Pancreas (tissue), 10 donors: ENCODE measurements at regions not wholly inside any gene's neighbourhood (a gene's known extent, or its start where the extent isn't known, plus 50 kb on each side); places are given as distances from the start of the nearest gene placed in this dataset.

Source experiments
- ATAC-seq, 4 donors: fragments of 200-7000 bp; cut with Tn5 transposase; one replicate each; pipeline versions ENCODE4 v1.8.0 to v1.9.1; 2020; ENCODE audit warnings: mild to moderate bottlenecking in 4 of 4, moderate library complexity in 4 of 4
- DNase-seq, 6 donors: peaks; one replicate each; pipeline ENCODE4 v3.0.0-alpha.2; 2020
- FAIRE-seq: peaks from 2 replicates; lab custom pipeline; 2012; peaks lifted over from hg19 to GRCh38; lab: Jason Lieb, UNC
- H3K27ac ChIP-seq, 4 donors: fragments of 200-600 bp; sonication (generic); 1 replicate in 3 of 4; 2 replicates in 1 of 4; pipeline versions ENCODE4 v1.5.0 to v1.8.0; 2020
- H3K27me3 ChIP-seq, 4 donors: fragments of 200-600 bp; one replicate each; pipeline ENCODE4 v1.8.0; 2021
- H3K36me3 ChIP-seq, 3 donors: fragments of 200-600 bp; sonication (generic) in 1 of 3; one replicate each; pipeline versions ENCODE4 v1.5.0 to v1.8.0; 2020 to 2021
- H3K4me1 ChIP-seq, 3 donors: fragments of 200-600 bp; one replicate each; pipeline ENCODE4 v1.8.0; 2021
- H3K4me3 ChIP-seq, 4 donors: fragments of 200-600 bp; sonication (generic) in 2 of 4; one replicate each; pipeline versions ENCODE4 v1.5.0 to v1.8.0; 2020 to 2021
- H3K9me3 ChIP-seq, 4 donors: fragments of 200-600 bp; one replicate each; pipeline ENCODE4 v1.8.0; 2021
- WGBS, 2 donors: extraction: QIAGEN DNeasy Blood & Tissue Kit; methylation state at CpG; one replicate each; pipeline ENCODE4 v1.1.7; 2013; 5-methylcytosine and 5-hydroxymethylcytosine counted together
- intact Hi-C, 3 donors: fragments of 100-400 bp; cut with DNase I; formaldehyde crosslinking; loops; one replicate each; pipeline versions ENCODE4 v1.11.1 to v1.14.2; 2022
- TF ChIP-seq, protein P1 (sequence below), 4 donors: fragments of 200-600 bp; sonication (generic) in 3 of 4; IDR thresholded peaks; one replicate each; pipeline versions ENCODE4 v1.5.0 to v1.8.0; 2021; ENCODE audit warnings: antibody characterized with exemption in 4 of 4
- donor health status: healthy with polysubstance abuse.
- donor health status: DM: no; HTN: no; CAD: no; lungs with moderate emphysema.
- donor health status: DM: no; HTN: no; CAD: no.
- donor health status: control.
- donor health status: control.
- donor health status: Bipolar disorder and iron deficiency.
- donor health status: DM: yes; HTN: yes; CAD: no.
- donor health status: DM: no; HTN: no; CAD: no.
- donor health status: DM: no; HTN: no; CAD: no.
- donor health status: DM: yes; HTN: yes; CAD: no.

DNA sequence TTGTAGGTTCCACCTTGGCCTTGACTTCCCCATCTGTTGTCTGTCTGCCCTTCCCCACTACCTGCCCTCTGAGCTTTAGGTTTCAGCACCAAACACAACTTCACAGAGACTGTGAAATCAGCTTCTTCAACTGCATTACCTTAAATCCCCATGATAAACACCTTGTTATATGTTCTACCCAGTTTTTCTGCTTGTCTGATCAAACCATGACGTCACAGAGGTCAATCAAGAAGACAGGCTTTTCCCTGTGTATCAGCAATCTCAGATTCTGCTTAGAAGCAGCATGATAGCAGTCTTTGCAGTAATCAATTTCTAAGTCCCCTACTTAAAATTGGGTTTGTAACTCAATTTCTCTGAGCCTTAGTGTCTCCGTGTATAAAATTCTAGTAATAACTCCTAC lies 175.0 kb downstream of the PLK2 start:
- FAIRE-seq (no peak), ATAC-seq (no peak), DNase-seq (no peak)
- intact Hi-C loops: no loop called here
- TF ChIP-seq, protein P1, sequence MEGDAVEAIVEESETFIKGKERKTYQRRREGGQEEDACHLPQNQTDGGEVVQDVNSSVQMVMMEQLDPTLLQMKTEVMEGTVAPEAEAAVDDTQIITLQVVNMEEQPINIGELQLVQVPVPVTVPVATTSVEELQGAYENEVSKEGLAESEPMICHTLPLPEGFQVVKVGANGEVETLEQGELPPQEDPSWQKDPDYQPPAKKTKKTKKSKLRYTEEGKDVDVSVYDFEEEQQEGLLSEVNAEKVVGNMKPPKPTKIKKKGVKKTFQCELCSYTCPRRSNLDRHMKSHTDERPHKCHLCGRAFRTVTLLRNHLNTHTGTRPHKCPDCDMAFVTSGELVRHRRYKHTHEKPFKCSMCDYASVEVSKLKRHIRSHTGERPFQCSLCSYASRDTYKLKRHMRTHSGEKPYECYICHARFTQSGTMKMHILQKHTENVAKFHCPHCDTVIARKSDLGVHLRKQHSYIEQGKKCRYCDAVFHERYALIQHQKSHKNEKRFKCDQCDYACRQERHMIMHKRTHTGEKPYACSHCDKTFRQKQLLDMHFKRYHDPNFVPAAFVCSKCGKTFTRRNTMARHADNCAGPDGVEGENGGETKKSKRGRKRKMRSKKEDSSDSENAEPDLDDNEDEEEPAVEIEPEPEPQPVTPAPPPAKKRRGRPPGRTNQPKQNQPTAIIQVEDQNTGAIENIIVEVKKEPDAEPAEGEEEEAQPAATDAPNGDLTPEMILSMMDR (IDR thresholded peaks at IDR 0.05): no peak
- no peaks in the 10 kb centered on the region for H3K27me3 ChIP-seq
- no peak overlapping the region for H3K4me3 ChIP-seq
- WGBS, 2 donors: 71 to 77% methylated on average over 2 of the region's 2 CpGs
- H3K36me3 ChIP-seq: no peaks in the 10 kb centered on the region
- no peaks in the 10 kb centered on the region for H3K9me3 ChIP-seq
- no peak overlapping the region for H3K27ac ChIP-seq
- no peaks in the 10 kb centered on the region for H3K4me1 ChIP-seq

DNA sequence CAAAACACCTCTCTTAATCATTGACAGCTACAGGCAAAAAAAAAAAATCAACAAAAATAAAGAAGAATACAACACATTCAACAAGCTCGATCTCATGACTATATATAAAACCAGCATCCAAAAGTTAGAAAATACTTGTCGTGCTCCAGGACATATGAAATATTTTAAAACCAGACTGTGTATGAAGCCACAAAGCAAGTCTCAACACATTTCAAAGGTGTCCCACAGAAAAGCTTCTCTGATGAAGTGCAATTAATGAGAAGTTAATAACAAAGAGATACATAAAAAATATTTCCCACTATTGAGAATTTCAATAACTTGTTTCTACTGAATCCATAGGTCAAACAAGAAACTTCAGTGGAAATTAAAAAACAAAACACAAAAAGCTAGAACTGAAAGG lies 178.7 kb downstream of the PLK2 start:
- no peak for FAIRE-seq
- Histone ChIP-seq H3K27me3 (no peaks in the 10 kb centered on the region), H3K27ac (no peak overlapping the region), H3K9me3 (no peaks in the 10 kb centered on the region), H3K4me1 (no peaks in the 10 kb centered on the region), H3K4me3 (no peak overlapping the region), H3K36me3 (no peaks in the 10 kb centered on the region)
- DNase-seq: no peak
- TF ChIP-seq, protein P1 (IDR thresholded peaks at IDR 0.05): no peak
- intact Hi-C loops: no loop called here
- 79 to 85% methylated on average over 2 of the region's 2 CpGs for whole genome bisulfite sequencing, 2 donors
- no peak for ATAC-seq

DNA sequence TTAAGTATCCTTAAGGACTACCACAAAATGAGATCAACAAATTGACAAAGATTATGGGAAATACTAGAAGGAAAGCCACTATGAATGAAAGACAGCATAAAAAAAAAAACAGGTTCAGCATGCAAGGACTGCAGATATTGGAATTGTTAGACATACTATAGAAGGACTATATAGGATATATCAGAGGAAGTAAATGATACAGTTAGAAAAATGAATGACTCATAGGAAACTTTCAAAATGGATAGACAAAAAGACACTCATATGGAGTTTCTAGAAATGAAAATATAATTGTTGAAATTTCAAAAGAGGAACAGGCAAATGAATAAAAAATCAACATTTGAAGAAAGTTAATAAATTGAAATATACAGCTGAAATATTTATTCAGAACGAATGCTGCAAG lies 180.6 kb downstream of the PLK2 start:
- ATAC-seq (no peak), FAIRE-seq (no peak), DNase-seq (no peak)
- WGBS, 2 donors: 75 to 80% methylated on average over 1 of the region's 1 CpG
- TF ChIP-seq, protein P1 (IDR thresholded peaks at IDR 0.05): no peak
- no peaks in the 10 kb centered on the region for H3K9me3 ChIP-seq
- H3K4me3 ChIP-seq: no peak overlapping the region
- intact Hi-C loops: no loop called here
- H3K27me3 ChIP-seq: no peaks in the 10 kb centered on the region
- H3K36me3 ChIP-seq: no peaks in the 10 kb centered on the region
- no peak overlapping the region for H3K27ac ChIP-seq
- H3K4me1 ChIP-seq: no peaks in the 10 kb centered on the region

DNA sequence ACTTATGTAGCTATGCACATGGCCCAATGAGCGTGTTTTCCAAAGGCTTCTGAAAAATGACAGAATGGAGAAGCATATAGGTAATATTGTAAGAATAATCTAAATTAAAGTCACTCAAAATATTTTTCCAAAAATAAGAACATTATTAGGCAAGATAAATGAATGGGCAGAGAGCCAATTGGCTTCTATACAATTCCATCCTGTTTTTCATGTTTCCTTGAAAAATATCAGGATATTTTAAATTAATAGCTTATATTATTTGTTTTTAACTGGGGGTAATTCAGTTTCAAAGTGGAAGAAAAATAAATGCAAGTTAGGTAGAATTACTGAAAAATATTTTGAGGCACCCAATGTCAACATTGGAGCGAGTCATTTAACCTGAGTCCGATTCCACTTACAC lies 183.5 kb downstream of the PLK2 start:
- H3K9me3 ChIP-seq: no peaks in the 10 kb centered on the region
- no peak overlapping the region for H3K27ac ChIP-seq
- no peak for DNase-seq
- ATAC-seq: no peak
- H3K4me1 ChIP-seq: no peaks in the 10 kb centered on the region
- TF ChIP-seq, protein P1 (IDR thresholded peaks at IDR 0.05): no peak
- intact Hi-C loops: no loop called here
- no peak overlapping the region for H3K4me3 ChIP-seq
- H3K27me3 ChIP-seq: no peaks in the 10 kb centered on the region
- FAIRE-seq: no peak
- WGBS, 2 donors: 88 to 93% methylated on average over 3 of the region's 3 CpGs
- no peaks in the 10 kb centered on the region for H3K36me3 ChIP-seq

DNA sequence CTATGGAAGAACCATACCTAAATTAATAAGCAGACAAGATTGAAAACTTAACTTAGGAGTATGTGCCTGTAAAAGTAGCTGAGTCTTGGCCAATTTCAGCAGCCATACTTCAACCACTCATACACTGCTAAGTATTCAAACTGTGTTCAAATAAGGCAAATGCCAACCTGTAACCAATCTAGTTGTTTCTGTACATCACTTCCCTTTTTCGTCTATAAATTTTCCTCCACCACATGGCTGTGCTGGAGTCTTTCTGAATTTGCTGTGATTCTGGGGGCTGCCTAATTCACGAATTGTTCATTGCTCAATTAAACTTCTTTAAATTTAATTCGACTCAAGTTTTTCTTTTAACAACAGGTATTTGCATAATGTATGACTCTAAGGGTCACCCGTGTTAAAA lies 184.4 kb downstream of the PLK2 start:
- FAIRE-seq (no peak), DNase-seq (no peak), ATAC-seq (no peak)
- Histone ChIP-seq H3K4me3 (no peak overlapping the region), H3K9me3 (no peaks in the 10 kb centered on the region), H3K36me3 (no peaks in the 10 kb centered on the region), H3K27ac (no peak overlapping the region), H3K27me3 (no peaks in the 10 kb centered on the region), H3K4me1 (no peaks in the 10 kb centered on the region)
- WGBS, 2 donors: 79 to 86% methylated on average over 4 of the region's 4 CpGs
- intact Hi-C loops: no loop called here
- TF ChIP-seq, protein P1 (IDR thresholded peaks at IDR 0.05): no peak
